ENCODE measurements at regions not wholly inside any gene's neighbourhood (a gene's known extent, or its start where the extent isn't known, plus 50 kb on each side); places are given as distances from the start of the nearest gene placed in this dataset.
"Not testable (repeated sequence)": the region's sequence is repeated elsewhere in the genome, so short reads cannot be mapped to it uniquely, and the experiment has no call there.

DNA sequence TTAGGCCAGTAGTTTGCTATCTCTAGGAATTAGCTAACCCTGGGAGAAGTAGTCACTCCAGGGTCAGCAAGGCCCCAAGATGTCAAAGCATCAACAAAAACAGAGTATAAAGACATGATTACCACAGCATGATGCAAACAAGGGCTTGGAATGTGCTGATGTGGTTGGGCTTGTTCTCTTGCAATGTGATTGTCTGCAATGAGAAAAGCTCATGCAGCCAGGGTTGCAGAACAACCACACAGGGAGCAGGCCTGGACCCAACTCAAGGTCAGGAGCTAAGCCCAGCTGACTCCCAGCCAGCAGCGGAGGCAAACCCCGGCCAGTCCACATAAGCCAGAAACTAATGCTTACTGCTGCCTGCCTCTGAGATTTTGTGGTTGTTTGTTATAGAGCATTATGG is 132.4 kb upstream of the ZC3H12C start:
- no peak overlapping the region for H3K4me3 Mint-ChIP-seq
- no peaks in the 10 kb centered on the region for H3K4me1 ChIP-seq (ENCODE audit: control insufficient read depth, insufficient read depth, low read length, poor library complexity, severe bottlenecking)
- no peak overlapping the region for H3K4me3 ChIP-seq (ENCODE audit: low read depth, low read length)
- DNase-seq = no peak
- H3K4me1 Mint-ChIP-seq = peaks cover 0 to 4% (median 1%) of the 10 kb centered on the region in 4 donors
- no peaks in the 10 kb centered on the region for H3K27me3 Mint-ChIP-seq
- no peak for ATAC-seq (ENCODE audit: low read depth in 2 of 2)
- H3K27ac ChIP-seq (ENCODE audit: insufficient read depth, low read length, poor library complexity, severe bottlenecking) = no peak overlapping the region
- no peaks in the 10 kb centered on the region for H3K9me3 ChIP-seq (ENCODE audit: control insufficient read depth in 2 of 2, low read length in 2 of 2)
- H3K9me3 Mint-ChIP-seq = peaks cover 0 to 4% (median 0%) of the 10 kb centered on the region in 7 donors
- H3K27ac Mint-ChIP-seq = no peak overlapping the region
- H3K36me3 ChIP-seq (ENCODE audit: control insufficient read depth, insufficient read depth, low read length) = no peaks in the 10 kb centered on the region
- H3K27me3 ChIP-seq (ENCODE audit: control insufficient read depth, insufficient read depth, low read length) = no peaks in the 10 kb centered on the region
- H3K36me3 Mint-ChIP-seq = no peaks in the 10 kb centered on the region

DNA sequence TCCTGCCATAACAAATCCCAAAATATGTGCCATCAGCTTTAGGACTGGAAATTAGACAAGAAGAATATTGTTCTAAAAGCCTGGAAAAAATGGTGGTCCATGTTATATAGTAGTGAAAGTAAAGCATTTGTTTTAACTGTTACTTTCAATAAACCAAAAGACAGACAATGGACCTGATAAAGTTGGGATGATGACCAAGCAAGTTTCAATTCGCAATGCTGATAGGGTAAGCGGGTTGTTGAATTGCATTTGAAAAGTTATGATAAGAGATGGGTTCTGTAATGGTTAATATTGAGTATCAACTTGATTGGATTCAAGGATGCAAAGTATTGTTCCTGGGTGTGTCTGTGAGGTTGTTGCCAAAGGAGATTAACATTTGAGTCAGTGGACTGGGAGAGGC is 131.9 kb upstream of the ZC3H12C start:
- H3K27ac Mint-ChIP-seq = no peak overlapping the region
- no peak overlapping the region for H3K4me3 ChIP-seq (ENCODE audit: low read depth, low read length)
- no peaks in the 10 kb centered on the region for H3K36me3 ChIP-seq (ENCODE audit: control insufficient read depth, insufficient read depth, low read length)
- H3K9me3 Mint-ChIP-seq = peaks cover 0 to 4% (median 0%) of the 10 kb centered on the region in 7 donors
- H3K27ac ChIP-seq (ENCODE audit: insufficient read depth, low read length, poor library complexity, severe bottlenecking) = no peak overlapping the region
- ATAC-seq (ENCODE audit: low read depth in 2 of 2) (no peak), DNase-seq (no peak)
- H3K9me3 ChIP-seq (ENCODE audit: control insufficient read depth in 2 of 2, low read length in 2 of 2) = no peaks in the 10 kb centered on the region
- H3K27me3 Mint-ChIP-seq = no peaks in the 10 kb centered on the region
- H3K4me1 Mint-ChIP-seq = peaks cover 0 to 4% (median 0%) of the 10 kb centered on the region in 4 donors
- no peaks in the 10 kb centered on the region for H3K4me1 ChIP-seq (ENCODE audit: control insufficient read depth, insufficient read depth, low read length, poor library complexity, severe bottlenecking)
- no peaks in the 10 kb centered on the region for H3K36me3 Mint-ChIP-seq
- no peaks in the 10 kb centered on the region for H3K27me3 ChIP-seq (ENCODE audit: control insufficient read depth, insufficient read depth, low read length)
- no peak overlapping the region for H3K4me3 Mint-ChIP-seq

DNA sequence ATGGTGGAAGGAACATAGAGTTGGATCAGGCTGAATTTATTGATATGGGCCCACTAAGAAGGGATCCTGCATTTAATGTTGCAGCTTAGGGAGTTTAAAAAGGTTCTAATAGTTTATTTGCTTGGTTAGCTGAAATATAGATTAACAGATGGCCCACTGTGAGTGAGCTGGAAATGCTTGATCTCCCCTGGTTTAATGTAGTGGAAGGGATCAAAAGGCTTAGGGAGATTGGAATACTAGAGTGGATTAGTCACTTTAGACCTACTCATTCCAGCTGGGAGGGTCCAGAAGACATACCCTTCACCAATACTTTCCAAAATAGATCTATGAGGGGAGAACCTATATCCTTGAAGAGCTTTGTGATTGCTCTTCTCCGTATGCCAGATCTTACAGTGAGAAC is 130.1 kb upstream of the ZC3H12C start:
- H3K27me3 Mint-ChIP-seq = no peaks in the 10 kb centered on the region
- H3K4me3 Mint-ChIP-seq = no peak overlapping the region
- Histone ChIP-seq H3K27me3 (ENCODE audit: control insufficient read depth, insufficient read depth, low read length) (no peaks in the 10 kb centered on the region), H3K27ac (ENCODE audit: insufficient read depth, low read length, poor library complexity, severe bottlenecking) (no peak overlapping the region), H3K9me3 (ENCODE audit: control insufficient read depth in 2 of 2, low read length in 2 of 2) (no peaks in the 10 kb centered on the region), H3K4me3 (ENCODE audit: low read depth, low read length) (no peak overlapping the region), H3K36me3 (ENCODE audit: control insufficient read depth, insufficient read depth, low read length) (no peaks in the 10 kb centered on the region), H3K4me1 (ENCODE audit: control insufficient read depth, insufficient read depth, low read length, poor library complexity, severe bottlenecking) (no peaks in the 10 kb centered on the region)
- DNase-seq = no peak
- peaks cover 0 to 7% (median 0%) of the 10 kb centered on the region in 7 donors for H3K9me3 Mint-ChIP-seq
- no peak for ATAC-seq (ENCODE audit: low read depth in 2 of 2)
- no peaks in the 10 kb centered on the region for H3K4me1 Mint-ChIP-seq
- no peaks in the 10 kb centered on the region for H3K36me3 Mint-ChIP-seq
- no peak overlapping the region for H3K27ac Mint-ChIP-seq

DNA sequence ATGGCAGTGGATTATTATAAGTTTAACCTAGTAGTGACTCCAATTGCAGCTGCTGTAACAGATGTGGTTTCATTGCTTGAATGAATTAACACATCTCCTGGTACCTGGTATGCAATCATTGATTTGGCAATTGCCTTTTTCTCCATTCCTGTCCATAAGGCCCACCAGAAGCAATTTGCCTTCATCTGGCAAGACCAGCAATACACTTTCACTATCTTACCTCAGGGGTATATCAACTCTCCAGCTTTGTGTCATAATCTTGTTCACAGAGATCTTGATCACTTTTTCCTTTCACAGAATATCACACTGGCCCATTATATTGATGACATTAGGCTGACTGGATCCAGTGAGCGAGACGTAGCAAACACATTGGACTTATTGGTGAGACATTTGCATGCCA is 128.7 kb upstream of the ZC3H12C start:
- Histone ChIP-seq H3K36me3 (ENCODE audit: control insufficient read depth, insufficient read depth, low read length) (no peaks in the 10 kb centered on the region), H3K27me3 (ENCODE audit: control insufficient read depth, insufficient read depth, low read length) (no peaks in the 10 kb centered on the region), H3K9me3 (ENCODE audit: control insufficient read depth in 2 of 2, low read length in 2 of 2) (no peaks in the 10 kb centered on the region), H3K27ac (ENCODE audit: insufficient read depth, low read length, poor library complexity, severe bottlenecking) (no peak overlapping the region), H3K4me3 (ENCODE audit: low read depth, low read length) (no peak overlapping the region), H3K4me1 (ENCODE audit: control insufficient read depth, insufficient read depth, low read length, poor library complexity, severe bottlenecking) (no peaks in the 10 kb centered on the region)
- H3K27me3 Mint-ChIP-seq = no peaks in the 10 kb centered on the region
- DNase-seq (no peak), ATAC-seq (ENCODE audit: low read depth in 2 of 2) (no peak)
- H3K9me3 Mint-ChIP-seq = peaks cover 0 to 7% (median 0%) of the 10 kb centered on the region in 7 donors
- no peak overlapping the region for H3K4me3 Mint-ChIP-seq
- H3K27ac Mint-ChIP-seq = no peak overlapping the region
- no peaks in the 10 kb centered on the region for H3K36me3 Mint-ChIP-seq
- no peaks in the 10 kb centered on the region for H3K4me1 Mint-ChIP-seq

DNA sequence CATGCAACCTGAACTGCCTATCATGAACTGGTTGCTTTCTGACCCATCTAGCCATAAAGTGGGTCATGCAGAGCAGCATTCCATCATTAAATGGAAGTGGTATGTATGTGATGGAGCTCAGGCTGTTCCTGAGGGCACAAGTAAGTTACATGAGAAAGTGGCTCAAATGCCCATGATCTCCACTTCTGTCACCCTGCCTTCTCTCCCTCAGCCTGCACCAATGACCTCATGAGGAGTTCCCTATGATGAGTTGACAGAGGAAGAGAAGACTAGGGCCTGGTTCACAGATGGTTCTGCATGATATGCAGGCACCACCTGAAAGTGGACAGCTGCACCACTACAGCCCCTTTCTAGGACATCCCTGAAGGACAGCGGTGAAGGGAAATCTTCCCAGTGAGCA is 127.7 kb upstream of the ZC3H12C start:
- H3K36me3 ChIP-seq (ENCODE audit: control insufficient read depth, insufficient read depth, low read length); H3K9me3 ChIP-seq (ENCODE audit: control insufficient read depth in 2 of 2, low read length in 2 of 2); H3K4me3 Mint-ChIP-seq; H3K27ac ChIP-seq (ENCODE audit: insufficient read depth, low read length, poor library complexity, severe bottlenecking); H3K27me3 Mint-ChIP-seq; H3K9me3 Mint-ChIP-seq; H3K27me3 ChIP-seq (ENCODE audit: control insufficient read depth, insufficient read depth, low read length); H3K36me3 Mint-ChIP-seq; H3K27ac Mint-ChIP-seq; H3K4me1 ChIP-seq (ENCODE audit: control insufficient read depth, insufficient read depth, low read length, poor library complexity, severe bottlenecking); H3K4me1 Mint-ChIP-seq; DNase-seq; ATAC-seq (ENCODE audit: low read depth in 2 of 2); H3K4me3 ChIP-seq (ENCODE audit: low read depth, low read length): not testable (repeated sequence)

DNA sequence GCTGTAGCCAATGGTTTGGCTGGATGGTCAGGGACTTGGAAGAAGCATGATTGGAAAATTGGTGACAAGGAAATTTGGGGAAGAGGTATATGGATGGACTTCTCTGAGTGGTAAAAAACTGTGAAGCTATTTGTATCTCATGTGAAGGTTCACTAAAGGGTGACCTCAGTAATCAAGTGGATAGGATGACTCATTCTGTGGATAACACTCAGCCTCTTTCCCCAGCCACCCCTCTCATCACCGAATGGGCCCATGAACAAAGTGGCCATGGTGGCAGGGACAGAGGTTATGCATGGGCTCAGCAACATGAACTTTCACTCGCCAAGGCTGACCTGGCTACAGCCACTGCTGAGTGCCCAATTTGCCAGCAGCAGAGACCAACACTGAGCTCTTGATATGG is 127.3 kb upstream of the ZC3H12C start:
- not testable (repeated sequence) for H3K4me1 ChIP-seq (ENCODE audit: control insufficient read depth, insufficient read depth, low read length, poor library complexity, severe bottlenecking); H3K4me3 Mint-ChIP-seq; H3K27ac Mint-ChIP-seq; H3K36me3 ChIP-seq (ENCODE audit: control insufficient read depth, insufficient read depth, low read length); H3K9me3 Mint-ChIP-seq; H3K27ac ChIP-seq (ENCODE audit: insufficient read depth, low read length, poor library complexity, severe bottlenecking); H3K9me3 ChIP-seq (ENCODE audit: control insufficient read depth in 2 of 2, low read length in 2 of 2); H3K4me3 ChIP-seq (ENCODE audit: low read depth, low read length); H3K27me3 Mint-ChIP-seq; ATAC-seq (ENCODE audit: low read depth in 2 of 2); H3K27me3 ChIP-seq (ENCODE audit: control insufficient read depth, insufficient read depth, low read length); H3K4me1 Mint-ChIP-seq; H3K36me3 Mint-ChIP-seq; DNase-seq

DNA sequence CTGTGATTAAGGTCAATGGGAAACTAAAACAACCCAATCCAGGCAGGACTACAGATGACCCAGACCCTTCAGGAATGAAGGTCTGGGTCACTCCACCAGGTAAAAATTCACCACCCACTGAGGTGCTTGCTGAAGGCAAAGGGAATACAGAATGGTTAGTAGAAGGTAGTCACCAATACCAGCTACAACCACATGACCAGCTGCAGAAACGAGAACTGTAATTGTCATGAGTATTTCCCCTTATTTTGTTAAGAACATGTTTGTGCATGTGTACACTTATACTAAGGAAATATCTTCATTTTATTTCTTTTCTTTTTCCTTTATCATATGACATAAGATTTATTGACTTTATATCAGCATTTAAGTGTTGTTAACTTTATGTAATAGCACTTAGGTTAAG is 126.1 kb upstream of the ZC3H12C start:
- H3K27ac ChIP-seq (ENCODE audit: insufficient read depth, low read length, poor library complexity, severe bottlenecking); DNase-seq; ATAC-seq (ENCODE audit: low read depth in 2 of 2); H3K27me3 ChIP-seq (ENCODE audit: control insufficient read depth, insufficient read depth, low read length); H3K4me3 Mint-ChIP-seq; H3K27ac Mint-ChIP-seq; H3K27me3 Mint-ChIP-seq; H3K9me3 Mint-ChIP-seq; H3K36me3 ChIP-seq (ENCODE audit: control insufficient read depth, insufficient read depth, low read length); H3K4me1 ChIP-seq (ENCODE audit: control insufficient read depth, insufficient read depth, low read length, poor library complexity, severe bottlenecking); H3K4me3 ChIP-seq (ENCODE audit: low read depth, low read length); H3K9me3 ChIP-seq (ENCODE audit: control insufficient read depth in 2 of 2, low read length in 2 of 2); H3K36me3 Mint-ChIP-seq: not testable (repeated sequence)
- peaks cover 0 to 13% (median 5%) of the 10 kb centered on the region in 4 donors for H3K4me1 Mint-ChIP-seq

DNA sequence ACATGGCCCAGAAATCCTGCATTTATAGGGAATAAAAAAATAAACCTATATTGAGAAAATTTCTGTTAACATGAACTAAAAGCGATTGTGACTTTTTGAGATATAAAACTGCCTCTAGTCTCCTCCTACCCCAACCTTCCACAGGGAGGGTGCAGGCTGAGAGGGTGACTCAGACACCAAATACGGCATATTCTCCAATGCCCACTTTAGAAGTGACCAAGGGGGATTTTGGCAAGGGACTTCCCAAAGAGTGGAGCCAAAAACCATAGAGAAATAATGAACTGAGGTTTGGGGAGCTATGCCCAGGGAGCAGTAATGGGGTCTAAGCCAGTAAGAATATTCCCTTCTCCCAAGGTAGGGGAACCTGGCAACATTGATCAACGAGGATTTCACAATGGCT is 124.9 kb upstream of the ZC3H12C start:
- H3K27me3 ChIP-seq (ENCODE audit: control insufficient read depth, insufficient read depth, low read length) = no peaks in the 10 kb centered on the region
- H3K27ac Mint-ChIP-seq = no peak overlapping the region
- peaks cover 6% of the 10 kb centered on the region for H3K4me1 ChIP-seq (ENCODE audit: control insufficient read depth, insufficient read depth, low read length, poor library complexity, severe bottlenecking)
- no peak overlapping the region for H3K27ac ChIP-seq (ENCODE audit: insufficient read depth, low read length, poor library complexity, severe bottlenecking)
- DNase-seq = no peak
- no peak overlapping the region for H3K4me3 Mint-ChIP-seq
- no peaks in the 10 kb centered on the region for H3K36me3 ChIP-seq (ENCODE audit: control insufficient read depth, insufficient read depth, low read length)
- H3K9me3 Mint-ChIP-seq = peaks cover 0 to 5% (median 0%) of the 10 kb centered on the region in 7 donors
- no peaks in the 10 kb centered on the region for H3K9me3 ChIP-seq (ENCODE audit: control insufficient read depth in 2 of 2, low read length in 2 of 2)
- no peak overlapping the region for H3K4me3 ChIP-seq (ENCODE audit: low read depth, low read length)
- H3K4me1 Mint-ChIP-seq = peaks cover 0 to 13% (median 5%) of the 10 kb centered on the region in 4 donors
- ATAC-seq (ENCODE audit: low read depth in 2 of 2) = no peak
- H3K27me3 Mint-ChIP-seq = no peaks in the 10 kb centered on the region
- no peaks in the 10 kb centered on the region for H3K36me3 Mint-ChIP-seq

Measured in CD4-positive, CD25-positive, alpha-beta regulatory T cell (primary cell).